Testis (tissue), 2 donors: ENCODE measurements at regions not wholly inside any gene's neighbourhood (a gene's known extent, or its start where the extent isn't known, plus 50 kb on each side); places are given as distances from the start of the nearest gene placed in this dataset.

Experiments used
- DNase-seq: peaks from one replicate; pipeline ENCODE4 v3.0.0-alpha.2; 2019
- H3K27ac ChIP-seq, 2 donors: fragments of 200-600 bp; sonication (generic); one replicate each; pipeline ENCODE4 v1.5.1; 2019
- H3K27me3 ChIP-seq: fragments of 200-600 bp; sonication (generic); one replicate; pipeline ENCODE4 v1.5.1; 2019
- H3K36me3 ChIP-seq: fragments of 200-600 bp; sonication (generic); one replicate; pipeline ENCODE4 v1.5.1; 2017; ENCODE audit warnings: low read depth; ENCODE audit errors: missing control alignments
- H3K4me1 ChIP-seq: fragments of 200-600 bp; sonication (generic); one replicate; pipeline ENCODE4 v1.5.1; 2019
- H3K4me3 ChIP-seq, 2 donors: fragments of 200-600 bp; sonication (generic); one replicate each; pipeline ENCODE4 v1.5.1; 2017 to 2019
- H3K9me3 ChIP-seq: fragments of 200-600 bp; sonication (generic); one replicate; pipeline ENCODE4 v1.5.1; 2017
- POLR2A ChIP-seq: fragments of 450-650 bp; IDR thresholded peaks from one replicate; pipeline ENCODE4 v1.6.1; 2017; ENCODE audit warnings: antibody characterized with exemption, mild to moderate bottlenecking, moderate library complexity
- WGBS, 2 donors: methylation state at CpG; one replicate each; pipeline ENCODE4 v1.1.5; 2018; 5-methylcytosine and 5-hydroxymethylcytosine counted together
- intact Hi-C: fragments of 100-400 bp; cut with DNase I; formaldehyde crosslinking; loops from one replicate; pipeline ENCODE4 v1.15.1; 2023; ENCODE audit warnings: low total_unique reads
- TF ChIP-seq, protein P1 (sequence below), 3 experiments: fragments of 450-650 bp in 2 of 3; fragments of 200-600 bp in 1 of 3; sonication (generic) in 1 of 3; IDR thresholded peaks; one replicate each; pipeline ENCODE4 v1.5.1; 2016 to 2019; ENCODE audit warnings: antibody characterized with exemption in 3 of 3, mild to moderate bottlenecking in 2 of 3, moderate library complexity in 1 of 3

DNA sequence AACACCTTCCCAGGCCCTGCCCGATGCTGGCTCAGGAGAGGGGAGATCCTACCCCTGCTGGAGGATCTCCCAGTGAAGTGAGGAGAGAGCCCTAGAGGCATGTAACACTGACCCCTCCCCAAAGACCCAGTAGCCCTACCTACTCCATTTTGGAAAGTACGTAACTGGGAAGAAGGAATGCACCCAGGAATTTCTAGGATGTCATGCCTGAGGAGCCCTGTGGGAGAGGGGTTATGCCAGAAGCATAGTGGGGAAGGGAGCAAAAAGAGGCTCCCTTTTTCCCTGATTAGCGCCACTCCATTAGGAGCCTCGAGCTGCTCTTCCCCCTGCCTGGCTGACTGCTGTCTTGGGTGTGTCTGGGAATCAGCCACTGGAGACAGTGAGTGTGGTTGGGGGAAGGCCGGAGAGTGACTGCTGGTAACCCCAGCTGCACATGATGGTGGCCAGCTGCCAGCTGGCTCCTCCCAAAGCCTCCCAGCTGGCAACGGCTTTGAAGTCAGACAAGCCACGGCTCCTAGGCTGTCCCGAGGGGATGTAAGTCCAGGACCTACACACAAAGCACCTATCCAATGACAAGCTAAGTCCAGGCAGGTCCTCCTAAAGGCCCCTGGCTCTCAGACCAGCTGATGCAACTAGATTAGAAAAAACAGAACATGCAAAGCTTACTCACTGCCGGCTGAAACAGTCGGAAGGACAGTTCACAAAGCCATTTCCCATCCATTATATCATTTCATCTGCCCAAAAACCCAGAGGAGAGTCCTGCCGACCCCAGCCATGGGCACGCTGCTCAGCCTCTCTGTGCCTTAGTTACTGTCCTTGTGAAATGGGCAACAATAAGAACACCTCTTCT is 136.5 kb upstream of the ABCA1 start:
- no peak overlapping the region for H3K4me3 ChIP-seq
- no peaks in the 10 kb centered on the region for H3K36me3 ChIP-seq
- no peaks in the 10 kb centered on the region for H3K27me3 ChIP-seq
- WGBS, 2 donors, result 21 to 40% methylated on average over 12 of the region's 12 CpGs
- intact Hi-C loops, result loop anchor here (10.0 kb wide), 1 partner anchor 70 kb away; no protein-coding TSS in a partner anchor
- H3K4me1 ChIP-seq, result peaks cover 31% of the 10 kb centered on the region
- H3K27ac ChIP-seq, result peak overlapping the region; percentile 77 to 83
- TF ChIP-seq POLR2A, result no peak
- TF ChIP-seq, protein P1, sequence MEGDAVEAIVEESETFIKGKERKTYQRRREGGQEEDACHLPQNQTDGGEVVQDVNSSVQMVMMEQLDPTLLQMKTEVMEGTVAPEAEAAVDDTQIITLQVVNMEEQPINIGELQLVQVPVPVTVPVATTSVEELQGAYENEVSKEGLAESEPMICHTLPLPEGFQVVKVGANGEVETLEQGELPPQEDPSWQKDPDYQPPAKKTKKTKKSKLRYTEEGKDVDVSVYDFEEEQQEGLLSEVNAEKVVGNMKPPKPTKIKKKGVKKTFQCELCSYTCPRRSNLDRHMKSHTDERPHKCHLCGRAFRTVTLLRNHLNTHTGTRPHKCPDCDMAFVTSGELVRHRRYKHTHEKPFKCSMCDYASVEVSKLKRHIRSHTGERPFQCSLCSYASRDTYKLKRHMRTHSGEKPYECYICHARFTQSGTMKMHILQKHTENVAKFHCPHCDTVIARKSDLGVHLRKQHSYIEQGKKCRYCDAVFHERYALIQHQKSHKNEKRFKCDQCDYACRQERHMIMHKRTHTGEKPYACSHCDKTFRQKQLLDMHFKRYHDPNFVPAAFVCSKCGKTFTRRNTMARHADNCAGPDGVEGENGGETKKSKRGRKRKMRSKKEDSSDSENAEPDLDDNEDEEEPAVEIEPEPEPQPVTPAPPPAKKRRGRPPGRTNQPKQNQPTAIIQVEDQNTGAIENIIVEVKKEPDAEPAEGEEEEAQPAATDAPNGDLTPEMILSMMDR (IDR thresholded peaks at IDR 0.05), result no peak
- no peaks in the 10 kb centered on the region for H3K9me3 ChIP-seq
- DNase-seq, result peak; percentile 95

- peak overlapping the region in 1 of 2 donors; percentile 77 for H3K27ac ChIP-seq
- H3K4me1 ChIP-seq, result peaks cover 31% of the 10 kb centered on the region
- intact Hi-C loops, result loop anchor here (10.0 kb wide), 1 partner anchor 71 kb away; no protein-coding TSS in a partner anchor
- no peaks in the 10 kb centered on the region for H3K9me3 ChIP-seq
- H3K36me3 ChIP-seq, result no peaks in the 10 kb centered on the region
- H3K27me3 ChIP-seq, result no peaks in the 10 kb centered on the region
- DNase-seq, result no peak
- TF ChIP-seq, protein P1 (IDR thresholded peaks at IDR 0.05), result no peak
- no peak for TF ChIP-seq POLR2A
- WGBS, 2 donors, result 87 to 88% methylated on average over 17 of the region's 17 CpGs
- no peak overlapping the region for H3K4me3 ChIP-seq
These were observed 137.4 kb upstream of the ABCA1 start for GRCh38 chr9:105065098-105066088.

DNA sequence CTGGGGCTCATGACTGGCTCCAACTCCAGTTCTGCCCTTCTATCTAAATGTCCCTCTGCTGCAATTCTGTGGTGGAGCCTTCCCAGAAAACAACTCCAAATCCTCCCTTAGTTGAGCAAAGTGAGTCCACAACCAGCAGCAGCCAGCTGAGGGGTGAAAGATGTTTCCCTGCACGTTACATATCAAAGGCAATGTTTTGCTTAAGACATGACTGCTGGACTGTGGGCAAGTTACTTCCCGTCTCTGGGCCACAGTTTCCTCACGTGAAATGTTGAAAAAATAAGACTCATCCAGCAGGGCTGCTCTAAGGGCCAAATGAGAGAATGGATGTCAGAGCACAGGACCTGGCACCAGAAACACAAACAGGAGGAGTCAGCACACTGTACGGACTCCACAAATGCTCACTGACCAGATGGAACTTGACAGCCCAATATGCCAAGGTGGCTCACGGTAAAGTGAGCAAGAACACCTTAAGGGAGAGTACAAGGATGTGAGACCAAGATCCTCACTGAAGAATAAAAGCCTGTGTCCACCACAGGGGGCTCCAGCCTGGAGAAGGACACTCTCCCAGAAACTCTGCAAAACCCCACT is 138.4 kb upstream of the ABCA1 start:
- no peaks in the 10 kb centered on the region for H3K9me3 ChIP-seq
- intact Hi-C loops, result loop anchor here (10.0 kb wide), 1 partner anchor 72 kb away; no protein-coding TSS in a partner anchor
- H3K36me3 ChIP-seq, result no peaks in the 10 kb centered on the region
- WGBS, 2 donors, result 72 to 89% methylated on average over 5 of the region's 5 CpGs
- H3K27ac ChIP-seq, result no peak overlapping the region
- peaks cover 31% of the 10 kb centered on the region for H3K4me1 ChIP-seq
- no peaks in the 10 kb centered on the region for H3K27me3 ChIP-seq
- DNase-seq, result no peak
- no peak overlapping the region for H3K4me3 ChIP-seq
- no peak for TF ChIP-seq POLR2A
- TF ChIP-seq, protein P1 (IDR thresholded peaks at IDR 0.05), result no peak

- Histone ChIP-seq H3K27ac (no peak overlapping the region), H3K36me3 (no peaks in the 10 kb centered on the region), H3K27me3 (no peaks in the 10 kb centered on the region), H3K4me3 (no peak overlapping the region), H3K9me3 (no peaks in the 10 kb centered on the region), H3K4me1 (peaks cover 24% of the 10 kb centered on the region)
- intact Hi-C loops, result loop anchor here (10.0 kb wide), 1 partner anchor 73 kb away; no protein-coding TSS in a partner anchor
- DNase-seq, result no peak
- TF ChIP-seq, protein P1 (IDR thresholded peaks at IDR 0.05), result no peak
- no peak for TF ChIP-seq POLR2A
- WGBS, 2 donors, result 90 to 95% methylated on average over 3 of the region's 3 CpGs
These were observed 140.1 kb upstream of the ABCA1 start for GRCh38 chr9:105067895-105068580.
